ENCODE measurements at regions not wholly inside any gene's neighbourhood (a gene's known extent, or its start where the extent isn't known, plus 50 kb on each side); places are given as distances from the start of the nearest gene placed in this dataset.

- POLR2A ChIA-PET (ENCODE audit: partially characterized antibody), result no interaction called here
- Histone ChIP-seq H3K4me1 (replicated peaks in 1 of 4; ENCODE audit: control insufficient read depth in 3 of 4, insufficient read depth in 4 of 4, low read length in 3 of 4) (no peaks in the 10 kb centered on the region), H2BK5ac (ENCODE audit: low read depth, low read length) (no peak overlapping the region), H2BK15ac (ENCODE audit: low read length) (no peak overlapping the region), H3K27me3 (replicated peaks in 1 of 4; ENCODE audit: control insufficient read depth in 3 of 4, extremely low read depth in 1 of 4, insufficient read depth in 3 of 4, low read length in 3 of 4) (no peaks in the 10 kb centered on the region), H3K4ac (replicated peaks; ENCODE audit: insufficient read length, low read depth, low read length) (no peak overlapping the region), H2AFZ (ENCODE audit: low read length) (no peak overlapping the region), H2BK120ac (replicated peaks; ENCODE audit: low read depth, low read length) (no peak overlapping the region), H2AK5ac (ENCODE audit: low read depth, low read length) (no peak overlapping the region), H2BK12ac (ENCODE audit: low read depth, low read length) (no peak overlapping the region), H4K20me1 (replicated peaks in 1 of 2; ENCODE audit: control insufficient read depth in 1 of 2, insufficient read depth in 2 of 2, low read length in 2 of 2) (no peaks in the 10 kb centered on the region), H3K9me3 (ENCODE audit: insufficient read depth in 2 of 2, low read depth in 1 of 2, low read length in 1 of 2) (no peaks in the 10 kb centered on the region), H3K27ac (ENCODE audit: low read depth, low read length) (no peak overlapping the region), H3K4me2 (ENCODE audit: insufficient read depth in 1 of 2, low read depth in 2 of 2, low read length in 2 of 2) (no peak overlapping the region), H4K5ac (ENCODE audit: insufficient read length, low read depth, low read length) (no peak overlapping the region), H3K36me3 (ENCODE audit: control insufficient read depth in 2 of 4, insufficient read depth in 4 of 4, low read length in 3 of 4) (no peaks in the 10 kb centered on the region), H2BK20ac (ENCODE audit: low read length) (no peak overlapping the region), H4K91ac (replicated peaks; ENCODE audit: insufficient read length, low read length) (no peak overlapping the region), H3K79me1 (ENCODE audit: low read depth, low read length) (no peaks in the 10 kb centered on the region), H3K56ac (replicated peaks; ENCODE audit: insufficient read length, low read depth, low read length) (no peak overlapping the region), H3K79me2 (ENCODE audit: control insufficient read depth in 1 of 2, insufficient read depth in 2 of 2, low read length in 2 of 2) (no peaks in the 10 kb centered on the region), H3K18ac (ENCODE audit: extremely low read depth, low read length) (no peak overlapping the region), H3K9ac (replicated peaks in 1 of 4; ENCODE audit: extremely low read depth in 1 of 4, low read depth in 3 of 4, low read length in 3 of 4) (no peak overlapping the region), H4K8ac (ENCODE audit: extremely low read depth, insufficient read depth, low read length) (no peak overlapping the region), H3K23ac (ENCODE audit: insufficient read length) (no peak overlapping the region), H3K14ac (ENCODE audit: insufficient read length) (no peak overlapping the region), H3K23me2 (ENCODE audit: low read depth, low read length) (no peaks in the 10 kb centered on the region), H3K4me3 (ENCODE audit: extremely low read depth in 1 of 4, insufficient read depth in 2 of 4, low read depth in 3 of 4, low read length in 4 of 4) (no peak overlapping the region)
- TF ChIP-seq SP4 (IDR thresholded peaks at IDR 0.05; ENCODE audit: low read length), result no peak
- CTCF ChIA-PET (ENCODE audit: partially characterized antibody), result interaction anchor here (0.8 kb wide), 1 partner anchor 310 kb away, joined by 3 read pairs; no protein-coding TSS in a partner anchor
- 100% methylated on average over 1 of the region's 1 CpG; no CpG with 5 or more reads in 1 of the 2 experiments for WGBS, 2 experiments (ENCODE audit: extremely low coverage in 1 of 2, insufficient coverage in 1 of 2, insufficient read length in 1 of 2, insufficient replicate concordance in 2 of 2, low coverage in 1 of 2, low lambda C conversion rate in 2 of 2, missing lambda C conversion rate in 1 of 2)
- no peak for DNase-seq (ENCODE audit: low read depth in 1 of 2, low spot score in 2 of 2)
- no peak for FAIRE-seq
Measured at GRCh38 chr1:80966266-80966665, 834.5 kb upstream of the ADGRL2 start.

Data from H1 (cell line).